C4-2B (cell line): ENCODE measurements at regions not wholly inside any gene's neighbourhood (a gene's known extent, or its start where the extent isn't known, plus 50 kb on each side); places are given as distances from the start of the nearest gene placed in this dataset.

Source experiments
- CTCF ChIP-seq: fragments of 450-650 bp; conservative IDR thresholded peaks from 2 replicates; pipeline ENCODE4 v1.5.1; 2017; ENCODE audit warnings: mild to moderate bottlenecking
- ZFX ChIP-seq: fragments of 450-650 bp; IDR thresholded peaks from 2 replicates; pipeline ENCODE4 v1.6.1; 2017

- no peak for TF ChIP-seq CTCF
- TF ChIP-seq ZFX, result no peak
Observed at GRCh38 chr3:181613813-181614212, 97.9 kb upstream of the SOX2 start.
